ENCODE measurements at regions not wholly inside any gene's neighbourhood (a gene's known extent, or its start where the extent isn't known, plus 50 kb on each side); places are given as distances from the start of the nearest gene placed in this dataset.

- 90% methylated on average over 8 of the region's 13 CpGs for WGBS (ENCODE audit: insufficient coverage)
Measured at GRCh38 chr1:56411484-56412180, 167.7 kb downstream of the PLPP3 start.

GRCh38 chr1:56411021-56411420, 168.3 kb downstream of the PLPP3 start:
- 64% methylated on average over 2 of the region's 2 CpGs for WGBS (ENCODE audit: insufficient coverage)
- Mint-ChIP-seq H3K4me3 (no peak overlapping the region), H3K27me3 (peaks cover 0 to 4% of the 10 kb centered on the region in 2 donors), H3K36me3 (no peaks in the 10 kb centered on the region), H3K4me1 (no peaks in the 10 kb centered on the region), H3K27ac (no peak overlapping the region), H3K9me3 (no peaks in the 10 kb centered on the region)
- Histone ChIP-seq H3K27ac (ENCODE audit: low read length) (no peak overlapping the region), H3K27me3 (replicated peaks in 1 of 2; ENCODE audit: control insufficient read depth in 2 of 2, extremely low read depth in 1 of 2, insufficient read depth in 2 of 2, low read length in 1 of 2) (no peaks in the 10 kb centered on the region), H3K36me3 (ENCODE audit: control insufficient read depth in 2 of 2, extremely low read depth in 1 of 2, insufficient read depth in 1 of 2, low read length in 1 of 2) (no peaks in the 10 kb centered on the region), H3K4me3 (ENCODE audit: control insufficient read depth in 1 of 2, extremely low read depth in 1 of 2, low read length in 1 of 2) (no peak overlapping the region), H3K4me1 (ENCODE audit: control insufficient read depth in 1 of 2, extremely low read depth in 1 of 2, insufficient read depth in 2 of 2, low read length in 2 of 2) (no peaks in the 10 kb centered on the region), H3K9me3 (no peaks in the 10 kb centered on the region)
- ChIA-PET CTCF (no interaction called here), POLR2A (no interaction called here)
- ATAC-seq (replicated peaks in 1 of 4), result no peak
- DNase-seq, result no peak

More at GRCh38 chr1:56411484-56412180, 167.7 kb downstream of the PLPP3 start:
- no peak overlapping the region for H3K27ac ChIP-seq (ENCODE audit: low read length)
- peaks cover 0 to 4% of the 10 kb centered on the region in 2 donors for H3K27me3 Mint-ChIP-seq
- DNase-seq (no peak), ATAC-seq (replicated peaks in 1 of 4) (no peak)
- H3K4me3 Mint-ChIP-seq, result no peak overlapping the region
- no peak overlapping the region for H3K4me3 ChIP-seq (ENCODE audit: control insufficient read depth in 1 of 2, extremely low read depth in 1 of 2, low read length in 1 of 2)
- CTCF ChIA-PET, result no interaction called here
- H3K9me3 ChIP-seq, result no peaks in the 10 kb centered on the region
- no peaks in the 10 kb centered on the region for H3K4me1 Mint-ChIP-seq
- no peaks in the 10 kb centered on the region for H3K4me1 ChIP-seq (ENCODE audit: control insufficient read depth in 1 of 2, extremely low read depth in 1 of 2, insufficient read depth in 2 of 2, low read length in 2 of 2)
- H3K9me3 Mint-ChIP-seq, result no peaks in the 10 kb centered on the region
- POLR2A ChIA-PET, result no interaction called here
- no peaks in the 10 kb centered on the region for H3K27me3 ChIP-seq (replicated peaks in 1 of 2; ENCODE audit: control insufficient read depth in 2 of 2, extremely low read depth in 1 of 2, insufficient read depth in 2 of 2, low read length in 1 of 2)
- H3K27ac Mint-ChIP-seq, result no peak overlapping the region
- no peaks in the 10 kb centered on the region for H3K36me3 ChIP-seq (ENCODE audit: control insufficient read depth in 2 of 2, extremely low read depth in 1 of 2, insufficient read depth in 1 of 2, low read length in 1 of 2)
- H3K36me3 Mint-ChIP-seq, result no peaks in the 10 kb centered on the region

DNA sequence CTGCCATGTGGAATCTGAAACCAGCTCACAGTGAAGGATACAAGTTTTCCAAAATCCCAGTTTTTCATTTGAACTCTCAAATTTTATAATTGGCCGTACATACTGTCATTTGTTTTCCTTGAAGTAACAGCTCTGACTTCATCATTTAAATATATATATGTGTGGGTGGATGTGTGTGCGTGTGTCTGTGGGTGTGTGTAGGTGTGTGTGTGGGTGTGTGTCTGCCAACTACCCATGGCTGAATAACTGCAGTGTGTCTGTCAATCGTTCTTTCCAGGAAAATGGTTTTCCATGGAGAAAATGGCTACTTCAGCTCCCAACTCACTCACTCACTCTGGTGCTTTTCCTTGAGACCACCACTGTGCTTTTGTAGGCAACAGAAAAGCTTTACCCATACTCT, 169.0 kb downstream of the PLPP3 start:
- no peak overlapping the region for H3K4me3 Mint-ChIP-seq

DNA sequence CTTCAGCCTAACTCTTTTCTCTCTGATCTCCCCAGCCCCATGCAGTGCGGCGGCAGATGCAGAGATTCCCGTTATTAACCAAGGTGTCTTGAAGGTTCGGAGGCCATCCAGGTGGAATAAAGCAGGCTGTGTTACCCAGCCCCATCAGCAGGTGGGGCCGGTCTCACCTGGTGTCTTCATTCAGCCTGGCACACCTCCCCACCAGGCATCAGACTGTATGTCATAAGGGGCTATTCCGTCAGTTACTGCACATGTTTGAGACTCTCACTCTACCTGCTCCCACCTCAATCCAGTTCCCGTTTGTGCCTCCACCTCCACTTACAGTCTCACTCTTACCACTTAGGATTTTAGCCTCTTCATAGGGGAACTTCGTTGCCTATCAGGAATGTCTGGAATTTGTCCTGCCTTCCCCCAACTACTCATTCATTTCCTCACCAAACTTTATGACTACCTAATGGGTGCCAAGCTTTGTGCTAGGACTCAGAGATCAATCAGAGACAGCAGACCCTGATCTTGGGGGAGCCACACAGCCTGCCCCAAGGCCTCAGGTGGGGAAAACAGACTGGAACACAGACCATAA, 170.2 kb downstream of the PLPP3 start:
- Mint-ChIP-seq H3K9me3 (peaks cover 0 to 3% (median 0%) of the 10 kb centered on the region in 3 donors), H3K27ac (no peak overlapping the region), H3K4me1 (peaks cover 0 to 3% (median 0%) of the 10 kb centered on the region in 3 donors), H3K4me3 (no peak overlapping the region), H3K27me3 (peaks cover 0 to 4% of the 10 kb centered on the region in 2 donors), H3K36me3 (no peaks in the 10 kb centered on the region)
- ChIA-PET CTCF (no interaction called here), POLR2A (no interaction called here)
- 58% methylated on average over 4 of the region's 8 CpGs for WGBS (ENCODE audit: insufficient coverage)
- H3K36me3 ChIP-seq (ENCODE audit: control insufficient read depth in 2 of 2, extremely low read depth in 1 of 2, insufficient read depth in 1 of 2, low read length in 1 of 2), result no peaks in the 10 kb centered on the region
- no peak overlapping the region for H3K27ac ChIP-seq (ENCODE audit: low read length)
- no peak for ATAC-seq (replicated peaks in 1 of 4)
- no peaks in the 10 kb centered on the region for H3K9me3 ChIP-seq
- H3K4me3 ChIP-seq (ENCODE audit: control insufficient read depth in 1 of 2, extremely low read depth in 1 of 2, low read length in 1 of 2), result no peak overlapping the region
- no peaks in the 10 kb centered on the region for H3K4me1 ChIP-seq (ENCODE audit: control insufficient read depth in 1 of 2, extremely low read depth in 1 of 2, insufficient read depth in 2 of 2, low read length in 2 of 2)
- no peaks in the 10 kb centered on the region for H3K27me3 ChIP-seq (replicated peaks in 1 of 2; ENCODE audit: control insufficient read depth in 2 of 2, extremely low read depth in 1 of 2, insufficient read depth in 2 of 2, low read length in 1 of 2)
- no peak for DNase-seq

More for the DNA sequence above, 169.0 kb downstream of the PLPP3 start:
- no peaks in the 10 kb centered on the region for H3K4me1 Mint-ChIP-seq
- H3K36me3 Mint-ChIP-seq, result no peaks in the 10 kb centered on the region
- H3K4me3 ChIP-seq (ENCODE audit: control insufficient read depth in 1 of 2, extremely low read depth in 1 of 2, low read length in 1 of 2), result no peak overlapping the region
- H3K27ac Mint-ChIP-seq, result no peak overlapping the region
- H3K36me3 ChIP-seq (ENCODE audit: control insufficient read depth in 2 of 2, extremely low read depth in 1 of 2, insufficient read depth in 1 of 2, low read length in 1 of 2), result no peaks in the 10 kb centered on the region
- H3K9me3 Mint-ChIP-seq, result no peaks in the 10 kb centered on the region
- peaks cover 0 to 4% of the 10 kb centered on the region in 2 donors for H3K27me3 Mint-ChIP-seq
- no peaks in the 10 kb centered on the region for H3K9me3 ChIP-seq
- H3K27me3 ChIP-seq (replicated peaks in 1 of 2; ENCODE audit: control insufficient read depth in 2 of 2, extremely low read depth in 1 of 2, insufficient read depth in 2 of 2, low read length in 1 of 2), result no peaks in the 10 kb centered on the region
- DNase-seq, result no peak
- no peak for ATAC-seq (replicated peaks in 1 of 4)
- WGBS (ENCODE audit: insufficient coverage), result no CpG with 5 or more reads among the region's 3 CpGs
- H3K4me1 ChIP-seq (ENCODE audit: control insufficient read depth in 1 of 2, extremely low read depth in 1 of 2, insufficient read depth in 2 of 2, low read length in 2 of 2), result no peaks in the 10 kb centered on the region
- POLR2A ChIA-PET, result no interaction called here
- CTCF ChIA-PET, result no interaction called here
- no peak overlapping the region for H3K27ac ChIP-seq (ENCODE audit: low read length)

DNA sequence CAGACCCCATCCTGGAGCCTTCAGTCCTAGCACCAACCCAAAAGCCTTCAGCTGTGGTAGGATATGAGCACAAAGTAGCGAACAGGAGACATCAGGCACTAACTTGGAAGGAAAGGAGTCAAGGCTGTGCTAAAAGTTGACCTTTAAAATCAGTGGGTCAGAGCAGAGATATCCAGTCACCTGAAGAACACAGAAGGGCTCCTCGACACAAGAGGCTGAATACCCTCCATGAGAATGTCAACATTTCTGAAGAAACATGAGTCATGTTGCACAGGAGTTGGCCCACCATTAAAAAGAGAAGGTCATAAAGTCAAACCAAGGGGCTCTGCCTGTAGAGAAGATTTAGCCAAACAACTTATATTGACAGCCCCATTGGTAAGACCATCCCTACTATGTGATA, 172.5 kb downstream of the PLPP3 start:
- no peaks in the 10 kb centered on the region for H3K27me3 ChIP-seq (replicated peaks in 1 of 2; ENCODE audit: control insufficient read depth in 2 of 2, extremely low read depth in 1 of 2, insufficient read depth in 2 of 2, low read length in 1 of 2)
- Mint-ChIP-seq H3K4me3 (no peak overlapping the region), H3K4me1 (peaks cover 0 to 3% (median 0%) of the 10 kb centered on the region in 3 donors), H3K27me3 (peaks cover 0 to 4% of the 10 kb centered on the region in 2 donors), H3K36me3 (no peaks in the 10 kb centered on the region), H3K9me3 (peaks cover 0 to 3% (median 0%) of the 10 kb centered on the region in 3 donors), H3K27ac (no peak overlapping the region)
- POLR2A ChIA-PET, result no interaction called here
- CTCF ChIA-PET, result no interaction called here
- no peak for DNase-seq
- H3K27ac ChIP-seq (ENCODE audit: low read length), result no peak overlapping the region
- no peak overlapping the region for H3K4me3 ChIP-seq (ENCODE audit: control insufficient read depth in 1 of 2, extremely low read depth in 1 of 2, low read length in 1 of 2)
- 55% methylated on average over 1 of the region's 2 CpGs for WGBS (ENCODE audit: insufficient coverage)
- H3K36me3 ChIP-seq (ENCODE audit: control insufficient read depth in 2 of 2, extremely low read depth in 1 of 2, insufficient read depth in 1 of 2, low read length in 1 of 2), result no peaks in the 10 kb centered on the region
- H3K4me1 ChIP-seq (ENCODE audit: control insufficient read depth in 1 of 2, extremely low read depth in 1 of 2, insufficient read depth in 2 of 2, low read length in 2 of 2), result no peaks in the 10 kb centered on the region
- no peaks in the 10 kb centered on the region for H3K9me3 ChIP-seq
- no peak for ATAC-seq (replicated peaks in 1 of 4)

DNA sequence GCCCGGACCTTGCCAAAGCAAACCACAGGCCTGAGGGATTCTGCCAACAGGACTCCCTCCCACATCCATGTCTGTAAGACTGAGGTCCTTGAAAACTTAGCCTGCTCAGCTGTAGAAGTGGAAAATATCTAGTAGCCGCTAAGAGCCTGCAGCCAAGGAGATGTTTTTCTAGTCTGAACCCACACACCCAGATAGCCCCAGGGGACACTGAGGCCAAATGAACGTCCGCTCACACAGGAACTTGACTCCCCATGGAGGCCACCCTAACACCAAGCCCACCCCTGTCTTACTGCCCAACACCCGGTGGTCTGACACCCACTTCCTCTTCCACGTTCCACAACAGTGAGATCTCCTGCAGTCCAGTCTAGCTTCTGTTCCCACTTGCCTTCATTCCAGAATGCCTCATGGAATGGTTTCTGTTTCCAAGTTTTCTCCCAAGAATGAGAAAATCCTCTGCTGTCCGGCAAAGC, 174.8 kb downstream of the PLPP3 start:
- H3K27ac Mint-ChIP-seq, result no peak overlapping the region
- no peak overlapping the region for H3K27ac ChIP-seq (ENCODE audit: low read length)
- ATAC-seq (replicated peaks in 1 of 4), result no peak

More for the DNA sequence above, 174.8 kb downstream of the PLPP3 start:
- Histone ChIP-seq H3K9me3 (no peaks in the 10 kb centered on the region), H3K27me3 (replicated peaks in 1 of 2; ENCODE audit: control insufficient read depth in 2 of 2, extremely low read depth in 1 of 2, insufficient read depth in 2 of 2, low read length in 1 of 2) (no peaks in the 10 kb centered on the region), H3K36me3 (ENCODE audit: control insufficient read depth in 2 of 2, extremely low read depth in 1 of 2, insufficient read depth in 1 of 2, low read length in 1 of 2) (no peaks in the 10 kb centered on the region), H3K4me3 (ENCODE audit: control insufficient read depth in 1 of 2, extremely low read depth in 1 of 2, low read length in 1 of 2) (no peak overlapping the region), H3K4me1 (ENCODE audit: control insufficient read depth in 1 of 2, extremely low read depth in 1 of 2, insufficient read depth in 2 of 2, low read length in 2 of 2) (no peaks in the 10 kb centered on the region)
- DNase-seq, result no peak
- Mint-ChIP-seq H3K4me3 (no peak overlapping the region), H3K27me3 (peaks cover 0 to 4% of the 10 kb centered on the region in 2 donors), H3K36me3 (no peaks in the 10 kb centered on the region), H3K4me1 (peaks cover 0 to 3% (median 0%) of the 10 kb centered on the region in 3 donors), H3K9me3 (peaks cover 0 to 3% (median 0%) of the 10 kb centered on the region in 3 donors)
- 65% methylated on average over 5 of the region's 7 CpGs for WGBS (ENCODE audit: insufficient coverage)
- ChIA-PET CTCF (no interaction called here), POLR2A (no interaction called here)
